ENCODE measurements at regions not wholly inside any gene's neighbourhood (a gene's known extent, or its start where the extent isn't known, plus 50 kb on each side); places are given as distances from the start of the nearest gene placed in this dataset.

- Mint-ChIP-seq H3K27me3 (ENCODE audit: low read depth) (no peaks in the 10 kb centered on the region), H3K36me3 (ENCODE audit: low read depth) (no peaks in the 10 kb centered on the region), H3K4me1 (no peaks in the 10 kb centered on the region), H3K9me3 (peaks cover 2% of the 10 kb centered on the region), H3K27ac (no peak overlapping the region), H3K4me3 (no peak overlapping the region)
- TF ChIP-seq CTCF (IDR thresholded peaks at IDR 0.05; ENCODE audit: unreplicated experiment in 3 of 3) = no peak
Measured at GRCh38 chr4:46524751-46525150, 134.8 kb upstream of the GABRA2 start.

- Mint-ChIP-seq H3K36me3 (ENCODE audit: low read depth) (no peaks in the 10 kb centered on the region), H3K27ac (no peak overlapping the region), H3K4me3 (no peak overlapping the region), H3K27me3 (ENCODE audit: low read depth) (no peaks in the 10 kb centered on the region), H3K9me3 (peaks cover 2% of the 10 kb centered on the region), H3K4me1 (no peaks in the 10 kb centered on the region)
- TF ChIP-seq CTCF (IDR thresholded peaks at IDR 0.05; ENCODE audit: unreplicated experiment in 3 of 3) = no peak
Measured at GRCh38 chr4:46520361-46520760, 130.4 kb upstream of the GABRA2 start.

GRCh38 chr4:46515940-46516339 lies 126.0 kb upstream of the GABRA2 start:
- Mint-ChIP-seq H3K9me3 (no peaks in the 10 kb centered on the region), H3K4me3 (no peak overlapping the region), H3K27me3 (ENCODE audit: low read depth) (no peaks in the 10 kb centered on the region), H3K36me3 (ENCODE audit: low read depth) (no peaks in the 10 kb centered on the region), H3K4me1 (no peaks in the 10 kb centered on the region), H3K27ac (no peak overlapping the region)
- TF ChIP-seq CTCF (IDR thresholded peaks at IDR 0.05; ENCODE audit: unreplicated experiment in 3 of 3) = no peak

GRCh38 chr4:46508216-46508615 lies 118.3 kb upstream of the GABRA2 start:
- no peak for TF ChIP-seq CTCF (IDR thresholded peaks at IDR 0.05; ENCODE audit: unreplicated experiment in 3 of 3)
- H3K4me3 Mint-ChIP-seq = no peak overlapping the region
- H3K27ac Mint-ChIP-seq = no peak overlapping the region
- H3K4me1 Mint-ChIP-seq = no peaks in the 10 kb centered on the region
- no peaks in the 10 kb centered on the region for H3K36me3 Mint-ChIP-seq (ENCODE audit: low read depth)
- H3K27me3 Mint-ChIP-seq (ENCODE audit: low read depth) = no peaks in the 10 kb centered on the region
- H3K9me3 Mint-ChIP-seq = no peaks in the 10 kb centered on the region

GRCh38 chr4:46506876-46507275 lies 116.9 kb upstream of the GABRA2 start:
- H3K4me3 Mint-ChIP-seq = no peak overlapping the region
- no peaks in the 10 kb centered on the region for H3K27me3 Mint-ChIP-seq (ENCODE audit: low read depth)
- no peaks in the 10 kb centered on the region for H3K36me3 Mint-ChIP-seq (ENCODE audit: low read depth)
- H3K4me1 Mint-ChIP-seq = no peaks in the 10 kb centered on the region
- no peaks in the 10 kb centered on the region for H3K9me3 Mint-ChIP-seq
- no peak overlapping the region for H3K27ac Mint-ChIP-seq
- no peak for TF ChIP-seq CTCF (IDR thresholded peaks at IDR 0.05; ENCODE audit: unreplicated experiment in 3 of 3)

GRCh38 chr4:46505131-46505530 lies 115.2 kb upstream of the GABRA2 start:
- Mint-ChIP-seq H3K27me3 (ENCODE audit: low read depth) (no peaks in the 10 kb centered on the region), H3K9me3 (no peaks in the 10 kb centered on the region), H3K36me3 (ENCODE audit: low read depth) (no peaks in the 10 kb centered on the region), H3K27ac (no peak overlapping the region), H3K4me3 (no peak overlapping the region), H3K4me1 (no peaks in the 10 kb centered on the region)
- no peak for TF ChIP-seq CTCF (IDR thresholded peaks at IDR 0.05; ENCODE audit: unreplicated experiment in 3 of 3)
